ENCODE measurements at regions not wholly inside any gene's neighbourhood (a gene's known extent, or its start where the extent isn't known, plus 50 kb on each side); places are given as distances from the start of the nearest gene placed in this dataset.

GRCh38 chr1:157270705-157271274 is 132.6 kb upstream of the ETV3 start:
- TF ChIP-seq CTCF (conservative IDR thresholded peaks at IDR 0.05): no peak
- Mint-ChIP-seq H3K4me3 (no peak overlapping the region), H3K4me1 (no peaks in the 10 kb centered on the region), H3K9me3 (no peaks in the 10 kb centered on the region), H3K27ac (no peak overlapping the region), H3K36me3 (ENCODE audit: low read depth) (no peaks in the 10 kb centered on the region), H3K27me3 (ENCODE audit: insufficient read depth) (peaks cover 45% of the 10 kb centered on the region)
- no peak overlapping the region for H3K9ac ChIP-seq (ENCODE audit: extremely low read depth, low read length, poor library complexity, severe bottlenecking)
- no peaks in the 10 kb centered on the region for H3K36me3 ChIP-seq (ENCODE audit: control insufficient read depth, insufficient read depth, low read length)
- no peak overlapping the region for H3K27ac ChIP-seq (ENCODE audit: low read depth, low read length)
- no peaks in the 10 kb centered on the region for H3K4me1 ChIP-seq (ENCODE audit: control insufficient read depth, insufficient read depth, low read length)
- 67 to 98% methylated on average over 1 to 4 of the region's 4 CpGs for WGBS, 2 experiments (ENCODE audit: insufficient coverage in 1 of 2, insufficient read length in 1 of 2)
- H3K4me3 ChIP-seq (ENCODE audit: low read length): no peak overlapping the region
- H3K9me3 ChIP-seq (ENCODE audit: control insufficient read depth, low read length): no peaks in the 10 kb centered on the region
- peak; percentile 32 for DNase-seq
- H3K27me3 ChIP-seq (ENCODE audit: control insufficient read depth, insufficient read depth, low read length, poor library complexity, severe bottlenecking): no peaks in the 10 kb centered on the region

- Histone ChIP-seq H3K27me3 (ENCODE audit: control insufficient read depth, insufficient read depth, low read length, poor library complexity, severe bottlenecking) (no peaks in the 10 kb centered on the region), H3K4me3 (ENCODE audit: low read length) (no peak overlapping the region), H3K9ac (ENCODE audit: extremely low read depth, low read length, poor library complexity, severe bottlenecking) (no peak overlapping the region), H3K27ac (ENCODE audit: low read depth, low read length) (no peak overlapping the region), H3K9me3 (ENCODE audit: control insufficient read depth, low read length) (no peaks in the 10 kb centered on the region), H3K36me3 (ENCODE audit: control insufficient read depth, insufficient read depth, low read length) (no peaks in the 10 kb centered on the region), H3K4me1 (ENCODE audit: control insufficient read depth, insufficient read depth, low read length) (no peaks in the 10 kb centered on the region)
- no peaks in the 10 kb centered on the region for H3K36me3 Mint-ChIP-seq (ENCODE audit: low read depth)
- no peaks in the 10 kb centered on the region for H3K4me1 Mint-ChIP-seq
- DNase-seq: peak; percentile 21
- H3K4me3 Mint-ChIP-seq: no peak overlapping the region
- no peaks in the 10 kb centered on the region for H3K9me3 Mint-ChIP-seq
- no peak for TF ChIP-seq CTCF (conservative IDR thresholded peaks at IDR 0.05)
- no peak overlapping the region for H3K27ac Mint-ChIP-seq
- 74 to 76% methylated on average over 4 to 6 of the region's 6 CpGs for WGBS, 2 experiments (ENCODE audit: insufficient coverage in 1 of 2, insufficient read length in 1 of 2)
- peaks cover 49% of the 10 kb centered on the region for H3K27me3 Mint-ChIP-seq (ENCODE audit: insufficient read depth)
Measured at GRCh38 chr1:157269656-157270375, 131.6 kb upstream of the ETV3 start.

- H3K4me1 ChIP-seq (ENCODE audit: control insufficient read depth, insufficient read depth, low read length): no peaks in the 10 kb centered on the region
- no peak overlapping the region for H3K27ac Mint-ChIP-seq
- H3K36me3 ChIP-seq (ENCODE audit: control insufficient read depth, insufficient read depth, low read length): no peaks in the 10 kb centered on the region
- peaks cover 22% of the 10 kb centered on the region for H3K27me3 Mint-ChIP-seq (ENCODE audit: insufficient read depth)
- no peaks in the 10 kb centered on the region for H3K4me1 Mint-ChIP-seq
- no peaks in the 10 kb centered on the region for H3K27me3 ChIP-seq (ENCODE audit: control insufficient read depth, insufficient read depth, low read length, poor library complexity, severe bottlenecking)
- peaks cover 6% of the 10 kb centered on the region for H3K9me3 Mint-ChIP-seq
- peak; percentile 3 for DNase-seq
- no peak overlapping the region for H3K9ac ChIP-seq (ENCODE audit: extremely low read depth, low read length, poor library complexity, severe bottlenecking)
- H3K36me3 Mint-ChIP-seq (ENCODE audit: low read depth): no peaks in the 10 kb centered on the region
- H3K4me3 ChIP-seq (ENCODE audit: low read length): no peak overlapping the region
- H3K27ac ChIP-seq (ENCODE audit: low read depth, low read length): no peak overlapping the region
- H3K9me3 ChIP-seq (ENCODE audit: control insufficient read depth, low read length): no peaks in the 10 kb centered on the region
- TF ChIP-seq CTCF (conservative IDR thresholded peaks at IDR 0.05): no peak
- H3K4me3 Mint-ChIP-seq: no peak overlapping the region
Measured at GRCh38 chr1:157262891-157263290, 124.7 kb upstream of the ETV3 start.

Data from endodermal cell (in vitro differentiated cells).